Vagina (tissue), 2 donors: ENCODE measurements at regions not wholly inside any gene's neighbourhood (a gene's known extent, or its start where the extent isn't known, plus 50 kb on each side); places are given as distances from the start of the nearest gene placed in this dataset.

Source experiments
- POLR2A ChIP-seq, 2 donors: fragments of 450-650 bp; IDR thresholded peaks; one replicate each; pipeline ENCODE4 v1.6.1; 2017; ENCODE audit warnings: antibody characterized with exemption in 2 of 2, mild to moderate bottlenecking in 2 of 2, moderate library complexity in 2 of 2
- POLR2AphosphoS5 ChIP-seq, 2 donors: sonication (generic); formaldehyde crosslinking; IDR thresholded peaks; one replicate each; pipeline ENCODE4 v1.9.0; 2017; ENCODE audit warnings: antibody characterized with exemption in 2 of 2, mild to moderate bottlenecking in 2 of 2, low read depth in 1 of 2; ENCODE audit not compliant: insufficient read depth in 1 of 2
- TF ChIP-seq, protein P1 (sequence below), 3 experiments: fragments of 450-650 bp in 2 of 3; fragments of 200-600 bp in 1 of 3; sonication (generic) in 1 of 3; IDR thresholded peaks; one replicate each; pipeline ENCODE4 v1.5.1; 2017 to 2019; ENCODE audit warnings: antibody characterized with exemption in 3 of 3, mild to moderate bottlenecking in 2 of 3, moderate library complexity in 2 of 3

- TF ChIP-seq, protein P1, sequence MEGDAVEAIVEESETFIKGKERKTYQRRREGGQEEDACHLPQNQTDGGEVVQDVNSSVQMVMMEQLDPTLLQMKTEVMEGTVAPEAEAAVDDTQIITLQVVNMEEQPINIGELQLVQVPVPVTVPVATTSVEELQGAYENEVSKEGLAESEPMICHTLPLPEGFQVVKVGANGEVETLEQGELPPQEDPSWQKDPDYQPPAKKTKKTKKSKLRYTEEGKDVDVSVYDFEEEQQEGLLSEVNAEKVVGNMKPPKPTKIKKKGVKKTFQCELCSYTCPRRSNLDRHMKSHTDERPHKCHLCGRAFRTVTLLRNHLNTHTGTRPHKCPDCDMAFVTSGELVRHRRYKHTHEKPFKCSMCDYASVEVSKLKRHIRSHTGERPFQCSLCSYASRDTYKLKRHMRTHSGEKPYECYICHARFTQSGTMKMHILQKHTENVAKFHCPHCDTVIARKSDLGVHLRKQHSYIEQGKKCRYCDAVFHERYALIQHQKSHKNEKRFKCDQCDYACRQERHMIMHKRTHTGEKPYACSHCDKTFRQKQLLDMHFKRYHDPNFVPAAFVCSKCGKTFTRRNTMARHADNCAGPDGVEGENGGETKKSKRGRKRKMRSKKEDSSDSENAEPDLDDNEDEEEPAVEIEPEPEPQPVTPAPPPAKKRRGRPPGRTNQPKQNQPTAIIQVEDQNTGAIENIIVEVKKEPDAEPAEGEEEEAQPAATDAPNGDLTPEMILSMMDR (IDR thresholded peaks at IDR 0.05), result no peak
- no peak for TF ChIP-seq POLR2A (IDR thresholded peaks at IDR 0.05)
- no peak for TF ChIP-seq POLR2AphosphoS5 (IDR thresholded peaks at IDR 0.05; ENCODE audit: insufficient read depth in 1 of 2, low read depth in 1 of 2)
These were observed 301.3 kb upstream of the RGPD4 start for GRCh38 chr2:107525406-107525805.
